Ishikawa (cell line): ENCODE measurements at regions not wholly inside any gene's neighbourhood (a gene's known extent, or its start where the extent isn't known, plus 50 kb on each side); places are given as distances from the start of the nearest gene placed in this dataset.

ENCODE experiments used
- CEBPB ChIP-seq: IDR thresholded peaks from 2 replicates; pipeline ENCODE4 v1.6.1; 2012
- CREB1 ChIP-seq: IDR thresholded peaks from 2 replicates; pipeline ENCODE4 v1.6.1; 2012; ENCODE audit warnings: low read depth
- EGR1 ChIP-seq: IDR thresholded peaks from 2 replicates; pipeline ENCODE4 v1.6.1; 2012
- EP300 ChIP-seq: IDR thresholded peaks from 2 replicates; pipeline ENCODE4 v1.6.1; 2012; ENCODE audit warnings: borderline replicate concordance
- MAX ChIP-seq: IDR thresholded peaks from 2 replicates; pipeline ENCODE4 v1.6.1; 2012
- RAD21 ChIP-seq: IDR thresholded peaks from 2 replicates; pipeline ENCODE4 v1.6.1; 2012; ENCODE audit warnings: low read depth
- REST ChIP-seq: IDR thresholded peaks from 2 replicates; pipeline ENCODE4 v1.6.1; 2012; ENCODE audit warnings: low read depth, mild to moderate bottlenecking
- TAF1 ChIP-seq: IDR thresholded peaks from 2 replicates; pipeline ENCODE4 v1.6.1; 2012; ENCODE audit warnings: low read depth, mild to moderate bottlenecking
- YY1 ChIP-seq: IDR thresholded peaks from 2 replicates; pipeline ENCODE4 v1.6.1; 2012; ENCODE audit warnings: low read depth

GRCh38 chr18:78773303-78773755, 206.3 kb upstream of the SALL3 start:
- TF ChIP-seq REST (no peak), TAF1 (no peak), CEBPB (no peak), MAX (no peak), CREB1 (no peak), EP300 (no peak), EGR1 (no peak), YY1 (no peak), RAD21 (no peak)
